Neural progenitor cell (in vitro differentiated cells): ENCODE measurements at regions not wholly inside any gene's neighbourhood (a gene's known extent, or its start where the extent isn't known, plus 50 kb on each side); places are given as distances from the start of the nearest gene placed in this dataset.

ENCODE experiments used
- CTCF ChIP-seq: fragments of 200-600 bp; sonication (generic); IDR thresholded peaks from 2 replicates; pipeline ENCODE4 v1.5.1; 2017; ENCODE audit warnings: antibody characterized with exemption, mild to moderate bottlenecking
- EZH2 ChIP-seq: fragments of 200-600 bp; sonication (generic); IDR thresholded peaks from 2 replicates; pipeline ENCODE4 v1.6.1; 2017; ENCODE audit warnings: antibody characterized with exemption, mild to moderate bottlenecking, moderate library complexity
- EZH2phosphoT487 ChIP-seq: fragments of 200-600 bp; sonication (generic); IDR thresholded peaks from 2 replicates; pipeline ENCODE4 v1.6.1; 2017; ENCODE audit warnings: antibody characterized with exemption

GRCh38 chr12:93154096-93154728, 223.5 kb upstream of the NUDT4 start:
- TF ChIP-seq CTCF (no peak), EZH2 (no peak), EZH2phosphoT487 (no peak)
